ENCODE measurements at regions not wholly inside any gene's neighbourhood (a gene's known extent, or its start where the extent isn't known, plus 50 kb on each side); places are given as distances from the start of the nearest gene placed in this dataset.
A peak's percentile ranks its signal among the peaks of the same experiment; 100 is the strongest.

DNA sequence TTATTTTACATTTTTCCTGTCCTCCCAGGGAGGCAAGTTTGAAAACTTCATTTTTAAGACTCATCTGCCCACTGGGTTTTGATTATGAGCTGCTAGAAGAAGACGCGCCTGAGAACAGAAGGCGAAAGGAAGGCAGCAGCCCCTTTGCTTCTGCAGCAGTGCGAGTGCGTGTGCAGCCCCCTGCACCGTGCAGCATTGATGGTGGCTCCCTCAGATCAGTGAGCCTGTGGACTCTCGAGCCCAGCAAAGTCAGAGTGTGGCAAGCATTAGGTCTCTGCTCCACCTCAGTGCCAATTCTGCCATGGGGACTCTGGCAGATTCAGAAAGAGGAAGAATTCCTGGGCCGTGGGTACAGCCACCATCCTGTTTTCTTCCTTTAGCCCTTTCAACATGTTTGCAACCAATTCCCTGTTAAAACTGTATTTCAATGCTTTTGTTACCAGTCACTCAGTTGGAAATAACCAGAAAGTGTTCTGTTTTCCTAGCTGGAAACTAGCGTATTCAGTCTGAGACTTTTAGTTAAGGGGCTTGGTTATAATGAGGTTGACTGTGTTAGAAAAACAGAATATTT is 134.8 kb upstream of the OGFRL1 start:
- H3K27ac Mint-ChIP-seq = no peak overlapping the region
- H3K27me3 Mint-ChIP-seq = peaks cover 0 to 16% (median 0%) of the 10 kb centered on the region in 3 donors
- no peak for DNase-seq
- H3K9me3 Mint-ChIP-seq = no peaks in the 10 kb centered on the region
- no peaks in the 10 kb centered on the region for H3K36me3 Mint-ChIP-seq
- no peak overlapping the region for H3K4me3 Mint-ChIP-seq
- H3K4me1 Mint-ChIP-seq = no peaks in the 10 kb centered on the region
- ATAC-seq (ENCODE audit: low read depth in 2 of 2) = no peak

DNA sequence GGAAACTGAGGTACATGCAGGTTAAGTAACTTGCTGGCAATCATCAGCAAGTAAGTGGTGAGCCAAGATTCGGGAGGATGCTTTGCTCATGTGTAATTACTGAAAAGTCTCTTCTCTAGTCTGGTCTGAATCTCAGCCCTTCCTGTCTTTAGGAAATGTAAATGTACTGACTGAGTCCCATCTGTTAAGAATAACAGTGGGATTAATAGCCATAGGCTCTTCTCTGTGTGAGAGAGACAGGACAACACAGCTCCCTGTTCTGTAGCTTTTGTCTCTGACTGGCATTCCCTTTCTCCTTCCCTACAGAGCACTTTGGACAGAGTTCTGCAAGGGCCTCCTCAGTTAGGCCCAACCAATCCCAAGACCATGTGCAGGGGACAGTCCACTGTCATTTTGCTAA is 131.3 kb upstream of the OGFRL1 start:
- Mint-ChIP-seq H3K4me3 (no peak overlapping the region), H3K27me3 (peaks cover 0 to 10% (median 0%) of the 10 kb centered on the region in 3 donors), H3K27ac (no peak overlapping the region), H3K9me3 (no peaks in the 10 kb centered on the region), H3K4me1 (no peaks in the 10 kb centered on the region), H3K36me3 (no peaks in the 10 kb centered on the region)
- no peak for ATAC-seq (ENCODE audit: low read depth in 2 of 2)
- no peak for DNase-seq

DNA sequence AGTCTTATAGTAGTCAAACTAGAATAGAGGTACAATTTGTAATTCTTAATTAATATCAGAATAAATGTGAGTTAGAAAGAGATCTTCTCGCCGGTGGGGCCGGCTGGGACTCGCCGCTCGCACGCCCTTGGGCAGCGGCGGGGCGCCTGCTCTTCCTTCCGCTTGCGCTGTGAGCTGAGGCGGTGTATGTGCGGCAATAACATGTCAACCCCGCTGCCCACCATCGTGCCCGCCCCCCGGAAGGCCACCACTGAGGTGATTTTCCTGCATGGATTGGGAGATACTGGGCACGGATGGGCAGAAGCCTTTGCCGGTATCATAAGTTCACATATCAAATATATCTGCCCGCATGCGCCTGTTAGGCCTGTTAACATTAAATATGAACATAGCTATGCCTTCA is 123.7 kb upstream of the OGFRL1 start:
- no peaks in the 10 kb centered on the region for H3K4me1 Mint-ChIP-seq
- H3K9me3 Mint-ChIP-seq = no peaks in the 10 kb centered on the region
- H3K27me3 Mint-ChIP-seq = peaks cover 0 to 7% (median 5%) of the 10 kb centered on the region in 3 donors
- H3K36me3 Mint-ChIP-seq = no peaks in the 10 kb centered on the region
- H3K4me3 Mint-ChIP-seq = no peak overlapping the region
- H3K27ac Mint-ChIP-seq = no peak overlapping the region
- DNase-seq (no peak), ATAC-seq (ENCODE audit: low read depth in 2 of 2) (no peak)

DNA sequence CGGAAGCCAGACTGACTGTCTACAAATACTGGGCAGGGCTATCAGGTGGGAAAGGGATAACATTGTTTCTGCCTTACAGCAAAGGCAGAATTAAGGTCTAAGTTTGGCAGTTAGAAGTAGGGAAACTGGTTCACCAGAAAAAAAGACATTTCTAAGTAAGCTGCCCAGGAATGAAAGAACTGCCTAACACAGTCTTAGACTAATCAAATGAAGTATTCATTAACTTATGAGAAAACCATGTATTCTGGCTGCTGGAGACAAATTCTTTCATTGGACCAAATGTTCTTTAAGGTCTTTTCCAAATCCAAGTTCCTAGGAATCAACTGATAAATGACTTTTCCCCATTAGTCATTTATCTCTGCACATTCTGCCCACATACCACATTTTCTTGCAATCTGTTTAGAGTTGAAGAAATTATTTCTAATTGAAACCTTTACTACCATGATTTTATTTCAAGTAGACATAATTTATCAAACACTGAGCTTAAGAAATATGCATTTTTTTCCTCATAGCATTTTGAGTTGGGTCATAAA is 120.3 kb upstream of the OGFRL1 start:
- H3K27ac Mint-ChIP-seq = no peak overlapping the region
- no peaks in the 10 kb centered on the region for H3K36me3 Mint-ChIP-seq
- no peaks in the 10 kb centered on the region for H3K4me1 Mint-ChIP-seq
- H3K4me3 Mint-ChIP-seq = no peak overlapping the region
- H3K9me3 Mint-ChIP-seq = no peaks in the 10 kb centered on the region
- peaks cover 6 to 8% (median 7%) of the 10 kb centered on the region in 3 donors for H3K27me3 Mint-ChIP-seq
- no peak for ATAC-seq (ENCODE audit: low read depth in 2 of 2)
- no peak for DNase-seq

DNA sequence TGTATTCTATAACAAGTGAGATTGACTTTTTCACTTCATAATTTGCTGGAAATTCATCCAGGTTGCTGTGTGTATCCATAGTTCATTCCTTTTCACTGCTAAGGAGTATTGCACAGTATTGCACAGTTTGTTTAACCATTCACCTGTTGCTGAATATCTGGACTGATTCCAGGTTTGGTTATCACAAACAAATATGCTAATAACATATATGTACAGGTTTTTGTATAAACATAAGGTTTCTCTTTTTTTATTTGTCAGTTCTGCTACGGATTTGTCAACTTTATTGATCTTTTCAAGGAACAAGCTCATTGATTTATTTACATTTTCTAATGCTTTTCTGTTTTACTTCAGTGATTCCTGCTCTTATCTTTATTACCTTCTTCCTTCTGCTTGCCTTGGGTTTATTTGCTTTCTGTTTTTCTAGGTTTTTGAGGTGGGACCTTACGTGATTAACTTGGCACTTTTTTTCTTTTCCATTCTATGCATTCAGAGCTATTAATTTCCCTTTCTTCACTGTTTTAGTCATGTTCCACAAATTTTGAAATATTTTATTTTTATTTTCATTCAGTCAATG is 117.0 kb upstream of the OGFRL1 start:
- DNase-seq (no peak), ATAC-seq (ENCODE audit: low read depth in 2 of 2) (no peak)
- Mint-ChIP-seq H3K36me3 (no peaks in the 10 kb centered on the region), H3K27me3 (peaks cover 13 to 19% (median 13%) of the 10 kb centered on the region in 3 donors), H3K27ac (no peak overlapping the region), H3K4me3 (no peak overlapping the region), H3K9me3 (no peaks in the 10 kb centered on the region), H3K4me1 (no peaks in the 10 kb centered on the region)

DNA sequence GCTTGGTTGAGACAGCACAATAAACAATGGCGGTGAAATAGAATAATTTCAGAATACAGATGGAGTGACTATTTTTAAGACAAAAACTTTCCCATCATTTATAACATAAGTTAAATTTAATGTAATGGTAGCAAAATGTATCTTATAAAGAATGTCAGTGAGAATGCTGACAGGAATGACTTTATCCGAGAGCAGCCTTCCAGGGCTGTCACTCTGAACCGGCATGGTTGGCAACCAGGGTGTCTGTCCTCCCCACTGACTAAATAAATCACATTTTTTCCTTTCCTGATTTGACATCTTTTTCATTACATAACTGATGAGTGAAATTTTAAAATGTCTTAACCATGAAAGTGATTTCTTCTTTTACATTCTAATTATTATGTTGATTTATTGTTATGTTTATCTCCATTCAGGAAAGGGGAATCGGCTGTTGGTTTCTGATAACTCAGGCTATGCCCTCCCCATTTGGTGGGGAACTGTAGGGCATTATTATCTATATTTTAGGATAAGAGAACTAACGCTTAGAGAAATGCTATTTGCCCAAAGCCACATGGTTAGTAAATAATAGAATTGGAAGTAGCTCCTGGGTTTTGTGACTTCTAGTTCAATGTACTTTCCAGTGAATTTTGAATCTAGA is 109.2 kb upstream of the OGFRL1 start:
- no peak overlapping the region for H3K27ac Mint-ChIP-seq
- H3K4me3 Mint-ChIP-seq = no peak overlapping the region
- peaks cover 0 to 5% of the 10 kb centered on the region in 2 donors for H3K36me3 Mint-ChIP-seq
- peaks cover 17 to 41% (median 29%) of the 10 kb centered on the region in 3 donors for H3K27me3 Mint-ChIP-seq
- DNase-seq (no peak), ATAC-seq (ENCODE audit: low read depth in 2 of 2) (no peak)
- no peaks in the 10 kb centered on the region for H3K4me1 Mint-ChIP-seq
- peaks cover 0 to 7% (median 0%) of the 10 kb centered on the region in 7 donors for H3K9me3 Mint-ChIP-seq

DNA sequence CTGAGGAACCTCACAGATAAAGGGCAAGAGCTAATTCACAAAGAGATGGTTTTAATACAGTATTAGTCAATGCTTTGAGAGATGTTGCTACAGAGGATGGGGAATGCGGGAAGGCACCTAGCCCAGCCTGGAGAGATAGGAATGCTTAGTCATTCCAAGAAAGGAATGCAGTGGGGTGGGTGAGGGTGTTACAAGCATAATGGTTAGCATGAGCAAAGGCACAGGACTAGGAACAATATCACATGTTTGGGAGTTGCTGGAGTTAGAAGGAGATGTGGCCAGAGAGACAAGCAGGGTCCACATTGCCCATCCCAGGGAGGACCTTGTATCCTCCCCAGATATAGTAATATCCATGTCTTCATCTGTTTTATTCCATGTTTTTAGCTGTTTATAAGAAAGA is 107.0 kb upstream of the OGFRL1 start:
- no peak for ATAC-seq (ENCODE audit: low read depth in 2 of 2)
- H3K27ac Mint-ChIP-seq = no peak overlapping the region
- peaks cover 21 to 34% (median 29%) of the 10 kb centered on the region in 3 donors for H3K27me3 Mint-ChIP-seq
- no peak for DNase-seq
- H3K4me3 Mint-ChIP-seq = no peak overlapping the region
- no peaks in the 10 kb centered on the region for H3K4me1 Mint-ChIP-seq
- peaks cover 0 to 5% of the 10 kb centered on the region in 2 donors for H3K36me3 Mint-ChIP-seq
- H3K9me3 Mint-ChIP-seq = peaks cover 0 to 7% (median 0%) of the 10 kb centered on the region in 7 donors

DNA sequence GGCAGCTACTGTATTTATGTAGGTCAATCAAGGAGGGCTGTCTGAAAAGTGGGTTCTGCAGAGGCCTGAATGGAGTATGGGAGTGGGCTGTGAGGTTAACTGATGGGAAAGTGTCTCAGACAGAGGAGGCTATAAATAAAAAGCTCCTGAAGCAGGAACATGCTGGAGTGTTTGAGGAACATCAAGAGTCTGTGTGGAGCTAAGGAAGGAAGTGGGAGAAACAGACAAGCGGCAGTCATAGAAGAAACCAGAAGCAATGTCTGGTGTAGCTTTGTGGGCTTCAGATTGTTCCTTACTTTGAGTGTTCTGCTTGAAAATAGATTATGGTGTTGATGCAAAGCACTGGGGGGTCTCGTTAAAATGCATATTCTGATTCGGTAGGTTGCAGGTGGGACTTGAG is 101.5 kb upstream of the OGFRL1 start:
- no peak for ATAC-seq (ENCODE audit: low read depth in 2 of 2)

DNA sequence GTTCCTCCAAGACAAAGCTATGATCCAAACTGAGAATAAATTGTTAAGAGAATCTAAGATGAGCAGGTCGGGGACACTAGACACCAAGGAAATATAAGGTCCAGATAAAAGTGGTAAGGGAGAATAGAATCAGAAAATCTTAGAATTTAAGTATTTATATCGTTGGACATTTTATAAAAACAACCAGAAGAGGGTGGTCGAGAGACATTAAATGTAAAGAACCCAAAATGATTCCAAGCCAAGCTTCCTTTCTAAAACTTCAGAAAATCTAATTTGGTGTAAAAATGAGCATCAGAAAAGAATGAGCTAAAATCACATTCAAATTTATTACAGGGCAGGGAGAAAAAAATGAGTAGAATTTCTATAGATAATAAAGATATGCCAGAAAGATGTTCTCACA is 97.8 kb upstream of the OGFRL1 start:
- H3K4me3 Mint-ChIP-seq = no peak overlapping the region

More for the DNA sequence above, 101.5 kb upstream of the OGFRL1 start:
- H3K9me3 Mint-ChIP-seq = peaks cover 0 to 7% (median 0%) of the 10 kb centered on the region in 7 donors
- DNase-seq = no peak
- H3K27ac Mint-ChIP-seq = peak overlapping the region in 1 of 6 donors; percentile 35
- no peak overlapping the region for H3K4me3 Mint-ChIP-seq
- H3K4me1 Mint-ChIP-seq = peaks cover 0 to 4% (median 0%) of the 10 kb centered on the region in 3 donors
- H3K27me3 Mint-ChIP-seq = peaks cover 12 to 24% (median 23%) of the 10 kb centered on the region in 3 donors
- H3K36me3 Mint-ChIP-seq = peaks cover 0 to 5% of the 10 kb centered on the region in 2 donors

DNA sequence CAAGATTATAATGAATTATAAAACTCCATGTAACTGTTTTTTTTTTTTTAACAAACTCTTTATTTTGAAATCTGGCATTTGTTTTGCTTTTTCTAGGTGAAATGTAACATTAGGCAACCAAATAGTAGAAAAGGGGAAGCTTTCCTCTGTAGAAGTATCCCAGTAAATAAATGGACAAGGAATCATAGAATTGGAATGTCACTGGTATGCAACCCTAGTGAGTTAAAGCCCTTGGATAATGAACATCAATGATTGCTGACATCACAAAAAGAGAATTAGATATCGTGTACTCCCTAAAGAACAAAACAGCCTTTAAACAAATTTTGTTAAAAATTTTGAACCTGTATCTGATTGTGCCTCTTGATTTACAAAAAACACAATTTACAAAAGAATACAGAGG is 93.9 kb upstream of the OGFRL1 start:
- ATAC-seq (ENCODE audit: low read depth in 2 of 2) (no peak), DNase-seq (no peak)
- H3K36me3 Mint-ChIP-seq = no peaks in the 10 kb centered on the region
- H3K4me3 Mint-ChIP-seq = no peak overlapping the region
- H3K27ac Mint-ChIP-seq = peak overlapping the region in 1 of 6 donors; percentile 49
- peaks cover 4 to 12% (median 6%) of the 10 kb centered on the region in 3 donors for H3K4me1 Mint-ChIP-seq
- no peaks in the 10 kb centered on the region for H3K9me3 Mint-ChIP-seq
- H3K27me3 Mint-ChIP-seq = no peaks in the 10 kb centered on the region

More for the DNA sequence above, 97.8 kb upstream of the OGFRL1 start:
- Mint-ChIP-seq H3K27me3 (peaks cover 4 to 7% (median 7%) of the 10 kb centered on the region in 3 donors), H3K9me3 (no peaks in the 10 kb centered on the region), H3K4me1 (peaks cover 0 to 4% (median 0%) of the 10 kb centered on the region in 3 donors), H3K36me3 (no peaks in the 10 kb centered on the region), H3K27ac (no peak overlapping the region)
- no peak for ATAC-seq (ENCODE audit: low read depth in 2 of 2)
- peak; percentile 23 for DNase-seq

DNA sequence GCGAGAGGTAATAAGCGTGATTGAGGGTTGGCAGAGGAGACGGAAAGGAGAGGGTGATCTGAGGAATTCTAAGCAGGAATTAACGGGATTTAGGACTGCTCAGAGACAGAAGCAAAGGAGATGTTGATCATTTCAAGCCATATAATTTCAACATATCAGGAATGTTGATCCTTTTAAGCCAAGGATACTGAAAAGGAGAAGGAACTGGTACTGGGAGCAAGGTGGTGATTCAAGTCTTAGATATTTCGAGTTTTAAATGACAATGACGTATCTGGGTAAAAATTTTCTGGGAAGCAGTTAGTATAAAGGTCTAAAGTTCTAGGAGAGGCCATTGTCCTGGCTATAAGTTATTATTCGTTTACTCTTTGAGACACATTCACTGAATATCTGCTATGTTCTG is 91.3 kb upstream of the OGFRL1 start:
- H3K4me3 Mint-ChIP-seq = no peak overlapping the region
- peak overlapping the region in 2 of 6 donors; percentile 17 to 42 for H3K27ac Mint-ChIP-seq
- H3K9me3 Mint-ChIP-seq = peaks cover 0 to 5% (median 0%) of the 10 kb centered on the region in 7 donors
- no peaks in the 10 kb centered on the region for H3K27me3 Mint-ChIP-seq
- peaks cover 0 to 4% of the 10 kb centered on the region in 2 donors for H3K36me3 Mint-ChIP-seq
- H3K4me1 Mint-ChIP-seq = peaks cover 4 to 8% (median 6%) of the 10 kb centered on the region in 3 donors
- no peak for ATAC-seq (ENCODE audit: low read depth in 2 of 2)
- no peak for DNase-seq

DNA sequence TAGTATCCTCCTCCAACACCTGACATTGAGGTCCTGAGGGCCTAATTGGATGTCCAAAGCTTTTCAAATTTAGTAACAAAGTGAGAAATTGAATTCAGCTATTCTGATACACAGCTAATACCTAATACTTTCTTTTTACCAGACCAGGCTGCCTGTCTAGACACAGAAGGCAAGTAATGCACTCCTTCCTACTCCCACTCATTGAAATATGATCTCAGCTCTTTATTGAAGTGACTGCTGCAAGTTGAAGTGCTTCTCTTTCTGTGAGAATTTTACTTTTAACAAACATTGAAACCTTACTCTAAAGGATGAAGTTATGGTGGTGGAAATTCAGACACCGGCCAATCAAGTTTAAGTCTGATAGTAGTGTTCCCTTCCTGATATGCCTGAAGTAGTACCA is 90.8 kb upstream of the OGFRL1 start:
- Mint-ChIP-seq H3K9me3 (peaks cover 0 to 5% (median 0%) of the 10 kb centered on the region in 7 donors), H3K27me3 (no peaks in the 10 kb centered on the region), H3K27ac (no peak overlapping the region), H3K4me3 (no peak overlapping the region), H3K36me3 (peaks cover 0 to 4% of the 10 kb centered on the region in 2 donors), H3K4me1 (peaks cover 4 to 8% (median 6%) of the 10 kb centered on the region in 3 donors)
- ATAC-seq (ENCODE audit: low read depth in 2 of 2) (no peak), DNase-seq (no peak)

DNA sequence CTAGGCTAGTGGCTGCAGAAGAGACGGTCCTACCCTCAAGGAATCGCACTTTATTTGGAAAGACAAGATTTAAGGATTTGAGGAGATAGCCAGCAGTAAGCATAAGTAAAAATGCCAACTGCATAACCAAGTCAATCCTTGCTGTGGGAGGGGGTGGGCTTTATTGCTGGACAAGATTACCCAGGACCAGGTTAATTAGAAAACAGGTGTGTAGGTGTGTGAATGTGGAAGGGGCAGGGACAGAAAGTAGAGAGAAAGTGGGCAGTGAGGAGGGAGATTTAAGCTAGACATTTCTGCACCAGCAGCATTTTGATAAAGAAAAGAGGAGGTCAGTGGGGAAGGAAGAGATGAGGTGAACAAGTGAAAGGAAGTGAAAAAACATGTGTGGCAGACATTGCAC is 89.7 kb upstream of the OGFRL1 start:
- DNase-seq (no peak), ATAC-seq (ENCODE audit: low read depth in 2 of 2) (no peak)
- Mint-ChIP-seq H3K4me1 (peaks cover 4 to 8% (median 6%) of the 10 kb centered on the region in 3 donors), H3K36me3 (peaks cover 4% of the 10 kb centered on the region in 2 donors), H3K27ac (peak overlapping the region in 1 of 6 donors; percentile 26), H3K9me3 (peaks cover 0 to 5% (median 0%) of the 10 kb centered on the region in 7 donors), H3K4me3 (no peak overlapping the region), H3K27me3 (peaks cover 0 to 5% (median 0%) of the 10 kb centered on the region in 3 donors)

DNA sequence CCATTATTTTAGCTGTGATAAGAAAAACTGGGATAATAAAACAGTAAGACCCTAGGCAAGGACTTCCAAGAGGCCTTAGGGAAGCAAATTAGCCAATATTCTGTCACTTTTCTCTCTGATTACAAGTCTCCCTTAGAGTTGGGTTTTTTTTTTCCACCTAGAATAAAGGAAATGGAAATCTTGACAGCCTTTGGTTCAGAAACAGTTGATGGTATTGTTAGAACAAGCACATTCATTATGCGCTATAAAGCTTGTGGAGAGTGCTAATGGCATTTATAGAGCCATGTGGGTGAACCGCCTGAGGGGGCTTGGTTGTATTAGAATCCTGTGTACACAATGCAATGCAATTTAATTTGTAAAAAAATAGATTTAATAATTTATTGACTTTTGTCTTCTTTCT is 88.9 kb upstream of the OGFRL1 start:
- H3K27ac Mint-ChIP-seq = no peak overlapping the region
- H3K27me3 Mint-ChIP-seq = peaks cover 0 to 9% (median 2%) of the 10 kb centered on the region in 3 donors
- peaks cover 0 to 5% (median 2%) of the 10 kb centered on the region in 7 donors for H3K9me3 Mint-ChIP-seq
- no peak overlapping the region for H3K4me3 Mint-ChIP-seq
- DNase-seq (no peak), ATAC-seq (ENCODE audit: low read depth in 2 of 2) (no peak)
- H3K4me1 Mint-ChIP-seq = peaks cover 4 to 8% (median 6%) of the 10 kb centered on the region in 3 donors
- peaks cover 4 to 6% of the 10 kb centered on the region in 2 donors for H3K36me3 Mint-ChIP-seq

Measured in naive B cell (primary cell).